HG02852 (cell line): ENCODE measurements at regions not wholly inside any gene's neighbourhood (a gene's known extent, or its start where the extent isn't known, plus 50 kb on each side); places are given as distances from the start of the nearest gene placed in this dataset.

ENCODE experiments used
- ATAC-seq: cut with Tn5 transposase; IDR thresholded peaks from one replicate; pipeline ENCODE4 v1.9.1; 2021; ENCODE audit warnings: mild to moderate bottlenecking, moderate library complexity; ENCODE audit not compliant: unreplicated experiment

DNA sequence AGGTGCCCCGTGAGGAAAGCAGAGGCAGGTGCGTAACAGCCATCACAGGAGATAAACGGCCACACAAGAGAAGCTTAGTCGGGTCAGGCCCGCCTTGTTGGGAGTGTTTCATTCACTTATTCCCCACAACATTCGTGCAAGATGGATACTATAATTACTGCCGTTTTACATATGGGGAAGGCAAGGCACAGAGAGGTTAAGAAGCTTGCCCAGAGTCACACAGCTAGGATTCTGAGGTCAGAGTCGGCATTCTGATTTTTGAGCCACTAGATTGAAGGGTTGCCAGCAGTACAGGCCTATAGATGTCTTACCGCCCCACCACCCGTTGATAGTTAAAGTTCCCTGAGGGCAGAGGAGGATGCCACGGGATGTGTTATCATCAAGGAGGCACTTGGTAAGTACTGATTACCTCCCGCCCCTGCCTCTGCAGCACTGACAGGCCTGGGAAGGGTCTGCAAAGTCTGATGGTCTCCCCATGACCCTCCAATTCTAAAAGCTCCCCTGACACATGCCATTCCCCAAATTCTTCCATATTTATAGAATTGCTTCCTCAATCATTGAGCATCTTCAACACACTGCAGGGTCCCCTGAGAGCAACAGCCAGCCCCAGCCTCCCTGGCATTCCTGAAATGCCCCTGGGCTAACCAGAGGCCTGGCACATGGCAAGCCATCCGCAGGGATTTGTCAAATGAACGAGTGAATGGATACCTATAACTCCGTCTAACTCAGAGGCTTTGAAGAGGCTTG lies 74.7 kb upstream of the CLDN14 start:
- ATAC-seq = no peak

GRCh38 chr21:36555199-36555800 lies 75.4 kb upstream of the CLDN14 start:
- ATAC-seq = no peak

- ATAC-seq = no peak
Observed at GRCh38 chr21:36557316-36557715, 77.4 kb upstream of the CLDN14 start.

DNA sequence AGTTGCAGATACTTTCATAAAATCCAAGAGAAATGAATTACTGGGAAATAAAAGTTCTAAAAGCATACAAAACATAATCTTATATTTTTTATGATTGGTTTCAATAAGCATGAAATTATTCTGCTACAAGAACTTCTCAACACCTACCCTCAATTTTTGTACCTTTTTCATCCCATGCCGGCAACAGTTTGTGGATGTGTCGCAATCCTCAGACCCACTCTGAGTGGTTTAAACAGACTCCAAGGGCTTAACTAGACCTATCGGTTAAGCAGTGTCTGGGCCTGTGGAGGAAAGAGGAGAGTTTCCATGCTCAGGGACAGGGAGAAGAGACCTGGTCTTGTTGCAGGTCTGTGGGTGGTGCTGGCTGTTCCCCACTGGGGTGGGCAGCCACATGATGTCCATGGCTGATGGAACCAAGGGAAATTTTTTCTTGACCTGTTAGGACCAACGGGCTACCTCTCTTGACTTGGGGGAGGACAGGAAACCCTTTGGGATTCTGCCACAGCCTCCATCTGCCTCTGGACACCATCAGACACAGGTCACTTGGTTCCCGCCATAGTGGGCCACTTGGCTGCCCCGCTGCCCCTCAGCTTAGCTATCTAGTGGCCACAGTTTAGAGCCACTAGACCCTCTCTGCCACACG lies 81.1 kb upstream of the CLDN14 start:
- ATAC-seq = no peak

DNA sequence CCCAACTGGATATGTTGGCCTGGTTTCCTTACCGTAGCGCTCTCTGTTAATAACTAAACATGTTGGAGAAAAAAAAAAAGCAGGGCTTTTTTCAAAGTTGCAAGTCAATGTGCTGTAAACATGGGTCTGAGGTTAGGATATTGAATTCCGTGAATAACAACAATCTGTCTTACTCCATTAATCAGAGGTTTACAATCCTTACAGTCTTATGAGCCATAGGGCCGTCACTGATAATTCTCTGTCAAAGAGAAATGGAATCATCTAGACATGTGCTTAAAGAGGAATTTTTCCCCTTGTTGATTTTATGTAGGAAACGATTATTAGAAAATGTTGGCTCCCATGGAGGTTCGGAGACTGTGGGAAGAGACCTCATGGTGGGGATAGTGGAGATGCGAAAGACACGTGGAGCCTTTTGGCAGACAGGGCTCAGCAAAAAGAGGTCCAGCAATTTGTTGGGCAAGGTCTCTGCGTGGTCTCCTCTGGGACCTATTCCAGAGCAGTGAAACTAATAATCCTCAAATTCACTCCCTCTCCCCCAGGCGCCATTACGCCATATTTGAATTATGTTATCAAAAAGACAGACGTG lies 83.5 kb upstream of the CLDN14 start:
- ATAC-seq = no peak

- no peak for ATAC-seq
Observed at GRCh38 chr21:36564647-36565046, 84.7 kb upstream of the CLDN14 start.

GRCh38 chr21:36565540-36565939 lies 85.6 kb upstream of the CLDN14 start:
- no peak for ATAC-seq

GRCh38 chr21:36566644-36567043 lies 86.7 kb upstream of the CLDN14 start:
- no peak for ATAC-seq

DNA sequence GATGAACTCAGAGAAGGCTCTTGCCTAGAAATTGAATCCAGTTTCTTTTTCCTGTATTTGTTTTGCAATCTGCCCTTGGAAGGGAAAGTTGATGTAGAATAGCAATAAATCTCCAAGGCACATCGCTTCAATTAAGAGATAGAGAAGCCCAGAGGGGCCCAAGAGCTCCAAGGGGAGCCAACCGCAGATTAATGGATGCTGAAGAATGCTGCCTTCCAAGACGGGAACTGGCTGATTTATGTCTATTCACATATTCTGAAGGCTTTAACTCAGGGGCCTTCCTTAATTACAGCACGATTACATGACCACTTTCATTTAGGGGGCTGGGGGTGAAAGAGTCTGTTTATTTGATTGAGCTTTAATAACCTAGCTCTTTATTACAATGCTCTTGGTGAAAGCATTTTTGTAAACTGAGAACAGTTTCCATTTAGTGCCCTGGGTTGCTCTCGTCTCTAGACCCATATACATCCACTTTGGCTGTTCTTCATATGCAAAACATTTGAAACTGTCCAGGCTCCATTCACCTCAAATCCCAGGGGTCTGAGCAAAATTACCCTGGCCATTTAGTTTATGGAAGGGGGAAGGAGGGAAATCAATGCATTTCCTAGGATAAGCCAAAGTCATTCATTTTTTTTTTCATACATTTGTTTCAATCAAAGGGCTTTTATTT lies 87.4 kb upstream of the CLDN14 start:
- no peak for ATAC-seq

DNA sequence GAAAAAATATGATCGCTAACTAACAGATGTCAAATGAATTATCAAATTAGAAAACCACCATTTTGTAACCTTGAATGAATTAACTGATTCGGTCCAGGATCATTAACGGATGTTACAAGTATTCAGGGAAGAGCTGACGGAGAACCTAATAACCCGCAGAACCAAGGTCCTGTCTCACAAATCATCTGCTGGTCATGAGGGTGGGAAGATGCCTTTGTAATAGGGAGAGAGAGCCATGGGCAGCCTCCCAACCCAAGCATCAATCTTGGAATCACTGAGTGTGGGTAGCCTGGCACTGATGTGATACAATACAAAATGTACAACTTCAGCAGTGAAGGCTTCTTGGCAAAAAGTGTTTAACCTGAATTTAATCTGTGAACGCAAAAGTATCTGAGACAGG lies 89.6 kb upstream of the CLDN14 start:
- no peak for ATAC-seq

DNA sequence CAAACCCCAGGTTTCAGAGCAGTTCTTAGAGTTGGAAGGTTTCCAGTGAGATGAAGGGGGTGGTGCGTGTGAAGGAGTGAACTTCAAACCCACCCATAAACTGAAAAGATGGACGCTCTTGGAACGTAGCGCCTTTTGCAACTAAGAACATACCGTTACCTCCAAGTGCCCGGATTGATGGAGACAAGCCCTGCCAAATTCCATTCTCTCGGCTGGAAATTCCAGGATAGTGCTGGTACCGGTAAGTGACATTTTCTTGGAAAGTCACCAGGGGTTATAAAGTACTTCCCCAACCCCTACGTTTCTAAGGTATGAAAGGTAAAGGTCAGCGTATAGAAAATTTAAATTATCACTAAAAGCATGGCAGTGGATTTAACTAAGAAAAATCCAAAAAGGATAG lies 91.6 kb upstream of the CLDN14 start:
- no peak for ATAC-seq

GRCh38 chr21:36572039-36572438 lies 92.1 kb upstream of the CLDN14 start:
- no peak for ATAC-seq

GRCh38 chr21:36575306-36575705 lies 95.4 kb upstream of the CLDN14 start:
- ATAC-seq = no peak

GRCh38 chr21:36576441-36576840 lies 96.5 kb upstream of the CLDN14 start:
- ATAC-seq = no peak

GRCh38 chr21:36579898-36580297 lies 100.0 kb upstream of the CLDN14 start:
- ATAC-seq = no peak

GRCh38 chr21:36582271-36582670 lies 102.3 kb upstream of the CLDN14 start:
- ATAC-seq = no peak

DNA sequence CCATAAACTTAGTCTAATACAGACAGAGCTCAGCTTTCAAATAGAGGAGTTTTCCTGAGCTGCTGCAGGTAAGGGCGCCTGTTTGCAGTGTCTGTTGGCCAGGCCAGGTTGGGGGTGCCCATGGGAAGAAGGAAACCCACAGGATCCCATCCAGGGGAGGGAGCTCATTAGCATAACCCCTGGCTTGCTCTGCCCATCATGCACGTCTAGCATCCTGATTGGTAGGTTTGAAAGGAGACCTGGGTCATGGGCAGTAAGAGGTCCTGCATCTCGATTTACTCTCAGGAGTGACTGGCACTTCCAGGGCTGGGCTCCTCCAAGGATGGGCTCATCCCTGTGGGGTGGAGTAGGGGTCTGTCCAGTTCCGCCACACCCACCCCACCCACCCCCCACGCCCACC lies 103.7 kb upstream of the CLDN14 start:
- no peak for ATAC-seq

- ATAC-seq = no peak
Observed at GRCh38 chr21:36584980-36585940, 105.3 kb upstream of the CLDN14 start.

GRCh38 chr21:36587388-36587787 lies 107.5 kb upstream of the CLDN14 start:
- ATAC-seq = no peak

DNA sequence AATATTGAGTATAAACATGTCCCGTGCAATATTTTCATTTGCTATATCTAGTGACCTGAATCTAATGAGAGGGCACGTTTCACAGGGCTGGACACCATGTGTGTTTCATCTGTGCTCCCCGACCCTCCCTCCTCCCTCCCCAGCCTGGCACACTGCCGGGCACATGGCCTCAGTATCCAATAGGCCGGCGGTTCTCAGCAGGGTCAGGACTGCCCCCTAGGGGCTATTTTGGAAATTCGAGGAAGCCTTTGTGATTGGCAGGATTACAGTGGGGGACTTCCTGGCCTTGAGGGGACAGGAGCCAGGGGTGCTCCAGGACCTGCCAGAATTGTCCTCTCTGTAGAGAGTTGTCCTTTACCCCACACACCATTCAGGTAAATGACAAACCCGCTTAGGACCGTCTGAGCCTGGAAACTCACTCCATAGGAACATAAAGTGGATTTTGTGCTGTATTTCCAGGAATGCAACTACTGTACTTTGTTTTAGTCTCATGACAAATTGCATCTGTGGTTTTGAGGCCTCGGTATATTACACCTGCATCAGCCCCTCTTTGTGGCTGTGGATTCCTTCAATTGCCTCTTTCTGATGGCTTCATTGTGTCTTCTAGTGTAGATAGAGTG lies 109.5 kb upstream of the SIM2 start:
- ATAC-seq = no peak
